ENCODE measurements at regions not wholly inside any gene's neighbourhood (a gene's known extent, or its start where the extent isn't known, plus 50 kb on each side); places are given as distances from the start of the nearest gene placed in this dataset.

DNA sequence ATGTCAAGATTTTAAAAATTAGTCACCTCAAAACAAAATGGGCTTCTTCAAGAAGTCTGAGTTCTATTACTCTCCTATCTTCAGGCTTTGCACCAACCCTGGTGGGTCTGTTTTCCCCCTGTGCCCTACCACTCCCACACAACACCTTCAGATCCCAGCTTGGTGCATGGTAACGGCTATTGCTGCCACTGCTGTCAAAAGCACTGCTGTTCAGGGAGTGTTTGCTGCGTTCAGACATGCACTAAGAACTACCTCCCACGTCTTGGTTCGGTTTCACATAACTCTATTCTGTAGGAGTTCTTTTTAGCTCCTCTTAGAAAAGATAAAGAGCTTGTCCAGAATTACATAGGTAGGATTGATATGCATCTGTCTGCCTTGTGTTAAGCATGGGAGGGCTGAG is 799.2 kb downstream of the NR2F2 start:
- no peaks in the 10 kb centered on the region for H3K27me3 ChIP-seq (replicated peaks; ENCODE audit: insufficient read depth)
- TF ChIP-seq, protein P1, sequence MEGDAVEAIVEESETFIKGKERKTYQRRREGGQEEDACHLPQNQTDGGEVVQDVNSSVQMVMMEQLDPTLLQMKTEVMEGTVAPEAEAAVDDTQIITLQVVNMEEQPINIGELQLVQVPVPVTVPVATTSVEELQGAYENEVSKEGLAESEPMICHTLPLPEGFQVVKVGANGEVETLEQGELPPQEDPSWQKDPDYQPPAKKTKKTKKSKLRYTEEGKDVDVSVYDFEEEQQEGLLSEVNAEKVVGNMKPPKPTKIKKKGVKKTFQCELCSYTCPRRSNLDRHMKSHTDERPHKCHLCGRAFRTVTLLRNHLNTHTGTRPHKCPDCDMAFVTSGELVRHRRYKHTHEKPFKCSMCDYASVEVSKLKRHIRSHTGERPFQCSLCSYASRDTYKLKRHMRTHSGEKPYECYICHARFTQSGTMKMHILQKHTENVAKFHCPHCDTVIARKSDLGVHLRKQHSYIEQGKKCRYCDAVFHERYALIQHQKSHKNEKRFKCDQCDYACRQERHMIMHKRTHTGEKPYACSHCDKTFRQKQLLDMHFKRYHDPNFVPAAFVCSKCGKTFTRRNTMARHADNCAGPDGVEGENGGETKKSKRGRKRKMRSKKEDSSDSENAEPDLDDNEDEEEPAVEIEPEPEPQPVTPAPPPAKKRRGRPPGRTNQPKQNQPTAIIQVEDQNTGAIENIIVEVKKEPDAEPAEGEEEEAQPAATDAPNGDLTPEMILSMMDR (IDR thresholded peaks at IDR 0.05): no peak
- TF ChIP-seq POLR2AphosphoS5 (IDR thresholded peaks at IDR 0.05) (no peak), POLR2A (IDR thresholded peaks at IDR 0.05) (no peak)
- no peak for DNase-seq (ENCODE audit: low spot score)
- intact Hi-C loops (cut with DNase I): no loop called here
- H3K9me3 ChIP-seq: no peaks in the 10 kb centered on the region
- H3K36me3 ChIP-seq: no peaks in the 10 kb centered on the region
- no peaks in the 10 kb centered on the region for H3K4me1 ChIP-seq (replicated peaks)
- 55% methylated on average over 4 of the region's 4 CpGs for WGBS
- no peak overlapping the region for H3K4me3 ChIP-seq
- H3K27ac ChIP-seq: no peak overlapping the region

DNA sequence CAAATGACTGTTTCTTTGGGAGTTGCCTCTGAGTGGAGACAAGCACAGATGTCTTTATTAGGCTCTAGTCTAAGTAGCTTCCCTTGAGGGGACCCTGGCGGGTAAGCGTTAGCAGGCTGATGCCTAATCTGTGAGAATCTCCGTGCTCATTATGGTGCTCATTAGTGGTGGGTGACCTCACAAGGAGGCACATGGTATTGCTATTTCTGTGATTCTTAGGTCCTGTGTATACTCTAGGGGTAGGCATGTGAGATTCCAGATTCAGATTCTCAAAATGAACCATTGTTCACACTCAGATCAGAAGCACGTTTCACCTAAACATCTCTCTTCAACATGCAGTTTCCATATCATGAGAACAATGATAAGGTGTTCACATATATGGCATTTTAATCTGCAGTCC is 809.7 kb downstream of the NR2F2 start:
- TF ChIP-seq POLR2AphosphoS5 (IDR thresholded peaks at IDR 0.05) (no peak), POLR2A (IDR thresholded peaks at IDR 0.05) (no peak)
- TF ChIP-seq, protein P1 (IDR thresholded peaks at IDR 0.05): no peak
- Histone ChIP-seq H3K9me3 (no peaks in the 10 kb centered on the region), H3K36me3 (no peaks in the 10 kb centered on the region), H3K27me3 (replicated peaks; ENCODE audit: insufficient read depth) (no peaks in the 10 kb centered on the region), H3K4me1 (replicated peaks) (no peaks in the 10 kb centered on the region), H3K27ac (no peak overlapping the region), H3K4me3 (no peak overlapping the region)
- intact Hi-C loops (cut with DNase I): no loop called here
- DNase-seq (ENCODE audit: low spot score): no peak
- 52% methylated on average over 4 of the region's 4 CpGs for WGBS

DNA sequence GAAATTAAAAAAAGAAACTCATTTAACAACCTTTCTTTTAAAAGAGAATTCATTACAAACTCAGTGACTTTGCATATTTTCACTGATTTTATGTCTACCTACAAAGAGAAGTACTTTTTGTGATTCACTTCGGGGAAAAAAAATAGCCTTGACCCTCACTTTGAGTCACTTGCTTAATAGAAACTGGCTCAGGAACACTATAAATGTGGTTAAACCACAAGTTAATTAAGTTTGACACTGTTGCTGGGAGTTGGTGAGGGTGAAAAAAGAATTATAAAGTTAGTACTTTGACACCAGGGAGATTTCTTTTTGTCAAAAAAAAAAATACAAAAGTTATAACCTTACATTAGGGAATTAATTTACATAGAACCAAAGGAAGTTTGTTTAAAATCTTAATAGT is 810.9 kb downstream of the NR2F2 start:
- no peaks in the 10 kb centered on the region for H3K4me1 ChIP-seq (replicated peaks)
- TF ChIP-seq POLR2A (IDR thresholded peaks at IDR 0.05) (no peak), POLR2AphosphoS5 (IDR thresholded peaks at IDR 0.05) (no peak)
- TF ChIP-seq, protein P1 (IDR thresholded peaks at IDR 0.05): no peak
- intact Hi-C loops (cut with DNase I): no loop called here
- no peaks in the 10 kb centered on the region for H3K36me3 ChIP-seq
- no peaks in the 10 kb centered on the region for H3K9me3 ChIP-seq
- no peaks in the 10 kb centered on the region for H3K27me3 ChIP-seq (replicated peaks; ENCODE audit: insufficient read depth)
- DNase-seq (ENCODE audit: low spot score): no peak
- H3K27ac ChIP-seq: no peak overlapping the region
- 81% methylated on average over 1 of the region's 1 CpG for WGBS
- no peak overlapping the region for H3K4me3 ChIP-seq

DNA sequence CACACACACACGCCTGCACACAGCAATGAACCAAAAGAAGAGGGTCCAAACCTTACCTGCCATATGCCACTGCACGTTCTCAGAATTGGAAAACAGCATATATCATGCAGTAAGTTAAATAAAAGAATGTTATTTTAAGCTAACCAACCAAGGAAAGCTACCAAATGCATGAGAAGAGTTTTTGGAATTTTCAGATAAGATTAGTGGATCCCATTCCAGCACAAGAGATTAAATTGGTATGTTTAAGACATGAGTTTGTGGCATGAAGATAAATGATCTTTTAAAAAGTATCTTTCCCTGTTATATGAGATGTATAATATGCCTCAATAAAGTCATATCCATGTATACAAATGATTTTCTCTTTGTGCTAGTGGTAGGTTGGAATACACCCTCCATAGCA is 811.4 kb downstream of the NR2F2 start:
- Histone ChIP-seq H3K36me3 (no peaks in the 10 kb centered on the region), H3K9me3 (no peaks in the 10 kb centered on the region), H3K4me1 (replicated peaks) (no peaks in the 10 kb centered on the region), H3K27ac (no peak overlapping the region), H3K27me3 (replicated peaks; ENCODE audit: insufficient read depth) (no peaks in the 10 kb centered on the region), H3K4me3 (no peak overlapping the region)
- TF ChIP-seq, protein P1 (IDR thresholded peaks at IDR 0.05): no peak
- TF ChIP-seq POLR2A (IDR thresholded peaks at IDR 0.05) (no peak), POLR2AphosphoS5 (IDR thresholded peaks at IDR 0.05) (no peak)
- DNase-seq (ENCODE audit: low spot score): no peak
- intact Hi-C loops (cut with DNase I): no loop called here
- WGBS: 48% methylated on average over 2 of the region's 2 CpGs

DNA sequence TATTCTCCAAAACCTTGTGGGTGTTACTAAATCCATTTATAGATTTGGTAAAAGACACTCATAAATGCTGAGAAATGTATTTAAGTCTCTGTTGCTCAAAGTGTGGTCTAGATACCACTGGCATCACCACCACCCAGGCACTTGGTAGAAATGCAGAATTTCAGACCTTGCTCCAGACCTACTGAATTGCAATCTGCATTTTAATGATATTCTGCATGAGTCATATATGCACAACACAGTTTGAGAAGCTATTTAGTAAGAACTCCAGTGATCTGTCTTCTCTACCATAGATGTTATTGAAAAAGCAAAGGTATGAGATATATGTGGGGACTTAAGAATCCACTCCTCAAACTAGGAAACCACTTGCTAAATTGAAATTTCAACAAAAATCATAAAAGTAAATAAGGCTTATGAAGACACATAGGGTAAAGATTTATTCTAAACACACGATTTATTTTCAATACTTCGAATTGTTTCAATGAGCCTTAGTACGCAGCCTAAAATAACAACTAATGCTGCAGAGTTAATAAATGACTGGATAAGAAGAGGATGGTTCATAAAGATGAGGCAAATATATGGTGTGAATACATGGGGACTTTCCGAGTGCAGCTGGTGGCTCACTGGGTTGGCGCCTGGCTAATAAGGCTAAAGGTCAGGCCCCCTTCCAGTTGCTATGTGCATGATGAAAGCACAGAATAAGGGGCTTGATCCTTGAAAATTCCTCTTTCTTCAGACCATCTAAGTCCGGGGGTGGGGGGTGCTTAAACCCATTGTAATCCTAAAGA is 813.3 kb downstream of the NR2F2 start:
- Histone ChIP-seq H3K27me3 (replicated peaks; ENCODE audit: insufficient read depth) (no peaks in the 10 kb centered on the region), H3K9me3 (no peaks in the 10 kb centered on the region), H3K27ac (no peak overlapping the region), H3K4me3 (no peak overlapping the region), H3K4me1 (replicated peaks) (no peaks in the 10 kb centered on the region), H3K36me3 (no peaks in the 10 kb centered on the region)
- DNase-seq (ENCODE audit: low spot score): no peak
- TF ChIP-seq, protein P1 (IDR thresholded peaks at IDR 0.05): no peak
- no peak for TF ChIP-seq POLR2A (IDR thresholded peaks at IDR 0.05)
- TF ChIP-seq POLR2AphosphoS5 (IDR thresholded peaks at IDR 0.05): no peak
- intact Hi-C loops (cut with DNase I): no loop called here
- 91% methylated on average over 6 of the region's 6 CpGs for WGBS

Measured in prostate gland (tissue), 2 donors.